Testis (tissue), 2 donors: ENCODE measurements at regions not wholly inside any gene's neighbourhood (a gene's known extent, or its start where the extent isn't known, plus 50 kb on each side); places are given as distances from the start of the nearest gene placed in this dataset.

Experiments
- CTCF ChIP-seq, 3 experiments: fragments of 450-650 bp in 2 of 3; fragments of 200-600 bp in 1 of 3; sonication (generic) in 1 of 3; IDR thresholded peaks; one replicate each; pipeline ENCODE4 v1.5.1; 2016 to 2019; ENCODE audit warnings: antibody characterized with exemption in 3 of 3, mild to moderate bottlenecking in 2 of 3, moderate library complexity in 1 of 3
- POLR2A ChIP-seq: fragments of 450-650 bp; IDR thresholded peaks from one replicate; pipeline ENCODE4 v1.6.1; 2017; ENCODE audit warnings: antibody characterized with exemption, mild to moderate bottlenecking, moderate library complexity

GRCh38 chr3:109563149-109563548, 225.8 kb upstream of the DPPA4 start:
- TF ChIP-seq CTCF (IDR thresholded peaks at IDR 0.05), result no peak
- TF ChIP-seq POLR2A, result no peak
